ENCODE measurements at regions not wholly inside any gene's neighbourhood (a gene's known extent, or its start where the extent isn't known, plus 50 kb on each side); places are given as distances from the start of the nearest gene placed in this dataset.
"Not testable (repeated sequence)": the region's sequence is repeated elsewhere in the genome, so short reads cannot be mapped to it uniquely, and the experiment has no call there.

DNA sequence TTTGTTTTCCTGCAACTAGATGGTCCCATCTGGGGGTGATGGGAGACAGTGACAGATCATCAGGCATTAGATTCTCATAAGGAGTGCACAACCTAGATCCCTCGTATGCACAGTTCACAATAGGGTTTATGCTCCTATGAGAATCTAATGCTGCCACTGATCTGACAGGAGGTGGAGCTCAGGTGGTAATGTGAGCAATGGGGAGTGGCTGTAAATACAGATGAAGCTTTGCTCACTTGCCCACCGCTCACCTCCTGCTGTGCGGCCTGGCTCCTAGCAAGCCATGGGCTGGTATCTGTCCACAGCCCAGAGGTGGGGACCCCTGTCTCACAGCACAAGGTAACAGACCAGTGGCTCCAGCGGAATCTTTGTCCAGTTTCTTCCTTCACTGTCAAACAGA, 284.4 kb upstream of the AUTS2 start:
- TF ChIP-seq EZH2 (IDR thresholded peaks at IDR 0.05; ENCODE audit: low read length, unreplicated experiment); CTCF (conservative IDR thresholded peaks at IDR 0.05; ENCODE audit: low read depth, low read length); EZH2phosphoT487 (IDR thresholded peaks at IDR 0.05; ENCODE audit: borderline replicate concordance, low read length): not testable (repeated sequence)
